RWPE2 (cell line): ENCODE measurements at regions not wholly inside any gene's neighbourhood (a gene's known extent, or its start where the extent isn't known, plus 50 kb on each side); places are given as distances from the start of the nearest gene placed in this dataset.
A peak's percentile ranks its signal among the peaks of the same experiment; 100 is the strongest.

ENCODE experiments used
- ATAC-seq: fragments of 200-7000 bp; cut with Tn5 transposase; 3 replicates; pipeline ENCODE4 v1.9.1; 2021; ENCODE audit warnings: low read depth
- DNase-seq: peaks from one replicate; pipeline ENCODE4 v3.0.0-alpha.2; 2020; ENCODE audit warnings: low spot score
- H3K27ac ChIP-seq: fragments of 450-650 bp; 2 replicates; pipeline ENCODE4 v1.5.1; 2017; ENCODE audit warnings: mild to moderate bottlenecking; ENCODE audit not compliant: poor library complexity, severe bottlenecking
- H3K27me3 ChIP-seq: fragments of 250-450 bp; sonication (Bioruptor Pico); 2 replicates; pipeline ENCODE4 v1.5.1; 2021; ENCODE audit warnings: mild to moderate bottlenecking, moderate library complexity; ENCODE audit not compliant: insufficient read depth, poor library complexity, severe bottlenecking
- H3K36me3 ChIP-seq: fragments of 250-450 bp; sonication (Bioruptor Pico); 2 replicates; pipeline ENCODE4 v1.5.1; 2020; ENCODE audit warnings: low read depth, mild to moderate bottlenecking, moderate library complexity
- H3K4me1 ChIP-seq: fragments of 250-450 bp; sonication (Bioruptor Pico); 2 replicates; pipeline ENCODE4 v1.5.1; 2021; ENCODE audit warnings: mild to moderate bottlenecking, moderate library complexity; ENCODE audit not compliant: insufficient read depth, poor library complexity, severe bottlenecking
- H3K4me3 ChIP-seq: fragments of 250-450 bp; sonication (Bioruptor Pico); 2 replicates; pipeline ENCODE4 v1.5.1; 2021; ENCODE audit warnings: mild to moderate bottlenecking, moderate library complexity; ENCODE audit not compliant: severe bottlenecking
- H3K9me3 ChIP-seq: fragments of 250-450 bp; sonication (Bioruptor Pico); 2 replicates; pipeline ENCODE4 v1.5.1; 2021; ENCODE audit warnings: mild to moderate bottlenecking, moderate library complexity; ENCODE audit not compliant: severe bottlenecking
- TF ChIP-seq, protein P1 (sequence below): fragments of 450-650 bp; IDR thresholded peaks from one replicate; pipeline ENCODE4 v1.5.1; 2017; ENCODE audit warnings: mild to moderate bottlenecking, moderate library complexity; ENCODE audit not compliant: poor library complexity, severe bottlenecking

DNA sequence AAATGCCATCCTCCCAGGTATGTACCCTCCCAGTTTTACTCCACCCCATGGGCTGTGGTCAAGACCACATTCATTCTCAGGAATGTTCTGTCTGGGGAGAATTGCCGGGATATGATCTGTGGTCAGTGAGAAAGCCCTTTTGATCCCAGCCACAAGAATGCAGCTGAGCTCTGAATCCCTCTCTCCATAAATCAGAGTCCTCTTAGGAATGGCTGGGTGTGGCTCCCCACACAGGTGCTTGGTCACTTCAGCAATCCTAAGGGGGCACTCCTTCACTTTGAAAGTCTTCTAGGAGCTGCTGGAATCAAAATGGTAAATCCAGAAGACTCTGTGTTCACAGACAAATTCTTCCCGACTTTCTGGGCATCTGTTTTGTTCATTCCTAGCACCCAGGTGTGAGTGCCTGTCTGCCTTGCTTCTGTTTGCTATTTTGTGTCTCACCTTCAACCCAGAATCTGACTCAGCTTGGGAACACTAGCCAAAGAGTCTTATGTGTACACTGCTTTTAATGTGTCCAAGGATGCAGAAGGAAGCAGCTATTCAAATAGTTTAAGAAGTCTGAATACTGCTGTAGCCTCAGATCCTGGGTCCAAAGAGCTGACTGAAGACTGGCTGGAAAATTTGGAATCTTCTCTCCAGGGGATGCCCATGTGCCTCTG, 144.6 kb upstream of the CDKN3 start:
- no peaks in the 10 kb centered on the region for H3K27me3 ChIP-seq
- TF ChIP-seq, protein P1, sequence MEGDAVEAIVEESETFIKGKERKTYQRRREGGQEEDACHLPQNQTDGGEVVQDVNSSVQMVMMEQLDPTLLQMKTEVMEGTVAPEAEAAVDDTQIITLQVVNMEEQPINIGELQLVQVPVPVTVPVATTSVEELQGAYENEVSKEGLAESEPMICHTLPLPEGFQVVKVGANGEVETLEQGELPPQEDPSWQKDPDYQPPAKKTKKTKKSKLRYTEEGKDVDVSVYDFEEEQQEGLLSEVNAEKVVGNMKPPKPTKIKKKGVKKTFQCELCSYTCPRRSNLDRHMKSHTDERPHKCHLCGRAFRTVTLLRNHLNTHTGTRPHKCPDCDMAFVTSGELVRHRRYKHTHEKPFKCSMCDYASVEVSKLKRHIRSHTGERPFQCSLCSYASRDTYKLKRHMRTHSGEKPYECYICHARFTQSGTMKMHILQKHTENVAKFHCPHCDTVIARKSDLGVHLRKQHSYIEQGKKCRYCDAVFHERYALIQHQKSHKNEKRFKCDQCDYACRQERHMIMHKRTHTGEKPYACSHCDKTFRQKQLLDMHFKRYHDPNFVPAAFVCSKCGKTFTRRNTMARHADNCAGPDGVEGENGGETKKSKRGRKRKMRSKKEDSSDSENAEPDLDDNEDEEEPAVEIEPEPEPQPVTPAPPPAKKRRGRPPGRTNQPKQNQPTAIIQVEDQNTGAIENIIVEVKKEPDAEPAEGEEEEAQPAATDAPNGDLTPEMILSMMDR = peak; percentile 52
- no peaks in the 10 kb centered on the region for H3K36me3 ChIP-seq
- peaks cover 32% of the 10 kb centered on the region for H3K4me1 ChIP-seq
- no peaks in the 10 kb centered on the region for H3K9me3 ChIP-seq
- peak overlapping the region; percentile 95 for H3K27ac ChIP-seq
- ATAC-seq (peak; percentile 89), DNase-seq (peak; percentile 91)
- H3K4me3 ChIP-seq = no peak overlapping the region

DNA sequence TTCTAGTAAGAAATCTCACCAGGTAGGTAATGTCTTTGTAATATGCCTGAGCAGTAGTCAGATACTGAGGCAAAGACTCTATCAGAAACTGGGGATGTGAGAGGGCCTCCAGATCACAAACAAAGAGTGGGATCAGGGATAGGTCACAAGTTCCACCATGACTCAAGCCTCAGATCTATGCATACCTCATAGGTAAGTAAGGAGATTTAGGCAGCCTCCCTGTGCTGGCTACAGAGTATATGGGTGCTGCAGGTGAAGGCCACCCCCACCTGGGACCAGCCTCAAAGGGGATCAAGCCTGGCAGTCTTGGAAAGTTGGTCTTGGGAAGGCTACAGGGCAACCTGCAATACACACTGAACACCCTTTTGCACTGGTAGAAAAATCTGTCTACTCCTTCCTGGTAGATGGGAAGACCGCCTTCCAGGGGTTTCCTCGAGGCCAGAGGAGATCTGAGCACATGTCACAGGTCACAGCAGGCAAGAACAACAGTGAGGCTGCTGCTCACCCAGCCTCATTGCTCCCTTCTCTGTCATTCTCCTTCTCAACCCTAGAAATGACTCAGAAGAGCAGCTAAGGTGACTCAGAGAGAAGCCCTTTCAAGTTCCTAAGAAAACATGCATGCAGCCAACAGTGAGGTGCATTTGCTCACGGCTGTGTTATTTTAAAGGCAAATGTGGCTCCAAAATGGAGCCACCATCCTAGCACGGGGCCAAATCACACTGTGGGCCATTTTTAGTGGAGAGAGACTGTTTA, 143.4 kb upstream of the CDKN3 start:
- peak; percentile 74 for ATAC-seq

DNA sequence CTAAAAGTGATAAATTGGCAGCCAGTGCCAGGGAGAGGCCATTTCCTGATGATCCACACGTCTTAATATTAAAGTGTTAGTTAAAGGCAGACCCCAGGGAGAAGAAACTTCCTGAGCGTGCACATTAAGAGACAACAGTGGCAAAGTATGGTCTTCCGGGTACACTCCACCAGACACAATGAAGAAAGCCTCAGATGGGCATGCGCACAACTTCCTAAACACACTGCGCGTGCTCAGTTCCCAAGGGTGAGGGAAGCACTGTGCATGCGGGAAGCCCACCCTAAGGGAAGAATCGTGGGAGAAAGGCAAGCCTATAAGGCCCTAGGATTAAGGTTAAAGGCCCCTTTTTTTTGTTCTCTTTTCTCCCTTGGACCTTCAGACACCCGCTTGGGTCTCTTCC, 140.7 kb upstream of the CDKN3 start:
- Histone ChIP-seq H3K36me3 (no peaks in the 10 kb centered on the region), H3K27ac (no peak overlapping the region), H3K27me3 (no peaks in the 10 kb centered on the region), H3K9me3 (no peaks in the 10 kb centered on the region), H3K4me1 (peaks cover 30% of the 10 kb centered on the region), H3K4me3 (no peak overlapping the region)
- ATAC-seq (no peak), DNase-seq (no peak)
- TF ChIP-seq, protein P1 = no peak

More for the DNA sequence above, 143.4 kb upstream of the CDKN3 start:
- no peaks in the 10 kb centered on the region for H3K27me3 ChIP-seq
- DNase-seq = no peak
- peaks cover 32% of the 10 kb centered on the region for H3K4me1 ChIP-seq
- H3K9me3 ChIP-seq = no peaks in the 10 kb centered on the region
- H3K4me3 ChIP-seq = no peak overlapping the region
- H3K27ac ChIP-seq = peak overlapping the region; percentile 95
- H3K36me3 ChIP-seq = no peaks in the 10 kb centered on the region
- TF ChIP-seq, protein P1 = no peak

DNA sequence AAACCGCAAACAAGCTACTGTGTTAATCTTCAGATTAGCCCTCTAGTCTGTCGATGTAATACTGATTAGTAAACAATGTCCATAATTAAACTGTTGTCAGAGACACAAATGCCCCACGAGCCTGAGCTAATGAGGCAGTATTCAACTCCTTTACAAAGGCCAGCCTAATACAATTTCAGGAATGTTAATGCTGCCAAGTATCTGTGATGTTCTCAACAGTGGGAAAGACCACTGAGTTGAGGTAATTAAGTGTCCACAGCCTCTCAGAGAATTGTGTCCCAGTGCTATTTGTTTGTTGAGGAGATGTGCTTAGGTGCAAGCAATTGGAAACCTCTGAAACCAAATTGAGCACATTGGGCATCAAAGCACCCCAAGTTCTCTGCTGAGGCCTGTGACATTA, 139.4 kb upstream of the CDKN3 start:
- Histone ChIP-seq H3K36me3 (no peaks in the 10 kb centered on the region), H3K27me3 (no peaks in the 10 kb centered on the region), H3K27ac (no peak overlapping the region), H3K9me3 (no peaks in the 10 kb centered on the region), H3K4me1 (peaks cover 26% of the 10 kb centered on the region), H3K4me3 (no peak overlapping the region)
- ATAC-seq (no peak), DNase-seq (no peak)
- TF ChIP-seq, protein P1 = no peak

DNA sequence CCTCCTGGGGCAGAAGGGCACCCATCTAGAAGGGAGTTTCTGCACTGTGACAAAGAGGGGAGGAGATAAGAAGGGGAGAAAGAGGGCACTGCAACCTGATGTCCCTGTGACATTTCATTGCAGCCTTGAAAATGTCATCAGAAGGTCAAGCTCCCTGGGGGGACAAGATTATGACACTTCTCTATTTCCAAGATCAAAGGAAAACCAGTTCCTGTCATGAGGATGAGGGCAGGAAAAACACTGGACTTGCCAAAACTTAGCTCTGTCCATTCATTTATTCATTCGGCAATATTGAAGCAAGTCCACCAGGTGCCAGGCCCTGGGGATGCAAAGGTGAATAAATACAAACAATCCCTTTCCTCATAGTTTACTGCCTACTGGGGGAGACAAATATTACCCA, 138.4 kb upstream of the CDKN3 start:
- H3K27ac ChIP-seq = no peak overlapping the region
- no peaks in the 10 kb centered on the region for H3K27me3 ChIP-seq
- ATAC-seq (no peak), DNase-seq (no peak)
- TF ChIP-seq, protein P1 = no peak
- no peaks in the 10 kb centered on the region for H3K36me3 ChIP-seq
- H3K4me3 ChIP-seq = no peak overlapping the region
- H3K9me3 ChIP-seq = no peaks in the 10 kb centered on the region
- peaks cover 17% of the 10 kb centered on the region for H3K4me1 ChIP-seq
